ENCODE measurements at regions not wholly inside any gene's neighbourhood (a gene's known extent, or its start where the extent isn't known, plus 50 kb on each side); places are given as distances from the start of the nearest gene placed in this dataset.

GRCh38 chr4:14787894-14788293 lies 214.4 kb upstream of the CPEB2 start:
- H3K36me3 ChIP-seq (ENCODE audit: control insufficient read depth in 2 of 3, insufficient read depth in 3 of 3, low read length in 3 of 3) = no peaks in the 10 kb centered on the region
- FAIRE-seq (no peak), DNase-seq (no peak)
- no peak overlapping the region for H3K4me3 ChIP-seq (ENCODE audit: low read length in 3 of 3)
- intact Hi-C loops (cut with DNase I) = no loop called here
- TF ChIP-seq CTCF (IDR thresholded peaks at IDR 0.05; ENCODE audit: borderline replicate concordance, extremely low read depth, insufficient read depth) = peak; percentile 47
- no peaks in the 10 kb centered on the region for H3K9me3 ChIP-seq (ENCODE audit: control insufficient read depth in 2 of 3, insufficient read depth in 1 of 3, low read length in 3 of 3)
- H3K27ac ChIP-seq (ENCODE audit: low read depth in 2 of 2, low read length in 2 of 2) = no peak overlapping the region
- H3K4me1 ChIP-seq (ENCODE audit: control insufficient read depth in 2 of 3, insufficient read depth in 2 of 3, low read depth in 1 of 3, low read length in 3 of 3) = no peaks in the 10 kb centered on the region
- H3K9ac ChIP-seq (ENCODE audit: low read length in 3 of 3) = no peak overlapping the region
- H3K27me3 ChIP-seq (ENCODE audit: control insufficient read depth, insufficient read depth, low read length) = no peaks in the 10 kb centered on the region

GRCh38 chr4:14790494-14790893 lies 211.8 kb upstream of the CPEB2 start:
- H3K27ac ChIP-seq (ENCODE audit: low read depth in 2 of 2, low read length in 2 of 2) = no peak overlapping the region
- no peak for TF ChIP-seq CTCF (IDR thresholded peaks at IDR 0.05; ENCODE audit: borderline replicate concordance, extremely low read depth, insufficient read depth)
- no peak for DNase-seq
- FAIRE-seq = no peak
- H3K36me3 ChIP-seq (ENCODE audit: control insufficient read depth in 2 of 3, insufficient read depth in 3 of 3, low read length in 3 of 3) = no peaks in the 10 kb centered on the region
- H3K4me3 ChIP-seq (ENCODE audit: low read length in 3 of 3) = no peak overlapping the region
- H3K4me1 ChIP-seq (ENCODE audit: control insufficient read depth in 2 of 3, insufficient read depth in 2 of 3, low read depth in 1 of 3, low read length in 3 of 3) = no peaks in the 10 kb centered on the region
- H3K27me3 ChIP-seq (ENCODE audit: control insufficient read depth, insufficient read depth, low read length) = no peaks in the 10 kb centered on the region
- H3K9ac ChIP-seq (ENCODE audit: low read length in 3 of 3) = no peak overlapping the region
- no peaks in the 10 kb centered on the region for H3K9me3 ChIP-seq (ENCODE audit: control insufficient read depth in 2 of 3, insufficient read depth in 1 of 3, low read length in 3 of 3)
- intact Hi-C loops (cut with DNase I) = no loop called here

GRCh38 chr4:14792702-14793227 lies 209.5 kb upstream of the CPEB2 start:
- DNase-seq = no peak
- Histone ChIP-seq H3K36me3 (ENCODE audit: control insufficient read depth in 2 of 3, insufficient read depth in 3 of 3, low read length in 3 of 3) (no peaks in the 10 kb centered on the region), H3K9ac (ENCODE audit: low read length in 3 of 3) (no peak overlapping the region), H3K9me3 (ENCODE audit: control insufficient read depth in 2 of 3, insufficient read depth in 1 of 3, low read length in 3 of 3) (no peaks in the 10 kb centered on the region), H3K4me1 (ENCODE audit: control insufficient read depth in 2 of 3, insufficient read depth in 2 of 3, low read depth in 1 of 3, low read length in 3 of 3) (no peaks in the 10 kb centered on the region), H3K4me3 (ENCODE audit: low read length in 3 of 3) (no peak overlapping the region), H3K27me3 (ENCODE audit: control insufficient read depth, insufficient read depth, low read length) (no peaks in the 10 kb centered on the region), H3K27ac (ENCODE audit: low read depth in 2 of 2, low read length in 2 of 2) (no peak overlapping the region)
- intact Hi-C loops (cut with DNase I) = no loop called here
- FAIRE-seq = no peak
- TF ChIP-seq CTCF (IDR thresholded peaks at IDR 0.05; ENCODE audit: borderline replicate concordance, extremely low read depth, insufficient read depth) = no peak

- DNase-seq (no peak), FAIRE-seq (no peak)
- Histone ChIP-seq H3K27me3 (ENCODE audit: control insufficient read depth, insufficient read depth, low read length) (no peaks in the 10 kb centered on the region), H3K36me3 (ENCODE audit: control insufficient read depth in 2 of 3, insufficient read depth in 3 of 3, low read length in 3 of 3) (no peaks in the 10 kb centered on the region), H3K9ac (ENCODE audit: low read length in 3 of 3) (no peak overlapping the region), H3K27ac (ENCODE audit: low read depth in 2 of 2, low read length in 2 of 2) (no peak overlapping the region), H3K4me3 (ENCODE audit: low read length in 3 of 3) (no peak overlapping the region), H3K9me3 (ENCODE audit: control insufficient read depth in 2 of 3, insufficient read depth in 1 of 3, low read length in 3 of 3) (no peaks in the 10 kb centered on the region), H3K4me1 (ENCODE audit: control insufficient read depth in 2 of 3, insufficient read depth in 2 of 3, low read depth in 1 of 3, low read length in 3 of 3) (no peaks in the 10 kb centered on the region)
- TF ChIP-seq CTCF (IDR thresholded peaks at IDR 0.05; ENCODE audit: borderline replicate concordance, extremely low read depth, insufficient read depth) = no peak
- intact Hi-C loops (cut with DNase I) = no loop called here
These were observed 201.3 kb upstream of the CPEB2 start for GRCh38 chr4:14800977-14801376.
